Esophagus muscularis mucosa (tissue), 3 donors: ENCODE measurements at regions not wholly inside any gene's neighbourhood (a gene's known extent, or its start where the extent isn't known, plus 50 kb on each side); places are given as distances from the start of the nearest gene placed in this dataset.

Experiments
- EP300 ChIP-seq: sonication (generic); formaldehyde crosslinking; IDR thresholded peaks from one replicate; pipeline ENCODE4 v1.6.1; 2017; ENCODE audit warnings: antibody characterized with exemption
- POLR2A ChIP-seq: fragments of 450-650 bp; IDR thresholded peaks from one replicate; pipeline ENCODE4 v1.6.1; 2017; ENCODE audit warnings: antibody characterized with exemption, moderate library complexity, mild to moderate bottlenecking, low read depth
- POLR2AphosphoS5 ChIP-seq, 2 donors: sonication (generic); formaldehyde crosslinking; IDR thresholded peaks; one replicate each; pipeline ENCODE4 v1.6.1; 2017; ENCODE audit warnings: antibody characterized with exemption in 2 of 2

- TF ChIP-seq EP300 (no peak), POLR2AphosphoS5 (IDR thresholded peaks at IDR 0.05) (no peak), POLR2A (no peak)
Observed at GRCh38 chr15:61620151-61620550, 391.0 kb upstream of the RORA start.
